Lower leg skin (tissue), 3 donors: ENCODE measurements at regions not wholly inside any gene's neighbourhood (a gene's known extent, or its start where the extent isn't known, plus 50 kb on each side); places are given as distances from the start of the nearest gene placed in this dataset.

ENCODE experiments used
- CTCF ChIP-seq, 3 donors: fragments of 450-650 bp; IDR thresholded peaks; one replicate each; pipeline ENCODE4 v1.5.1; 2016; ENCODE audit warnings: antibody characterized with exemption in 3 of 3, mild to moderate bottlenecking in 3 of 3, moderate library complexity in 2 of 3
- POLR2A ChIP-seq, 2 donors: fragments of 450-650 bp; IDR thresholded peaks; one replicate each; pipeline ENCODE4 v1.6.1; 2016 to 2017; ENCODE audit warnings: antibody characterized with exemption in 2 of 2, mild to moderate bottlenecking in 1 of 2, moderate library complexity in 1 of 2

DNA sequence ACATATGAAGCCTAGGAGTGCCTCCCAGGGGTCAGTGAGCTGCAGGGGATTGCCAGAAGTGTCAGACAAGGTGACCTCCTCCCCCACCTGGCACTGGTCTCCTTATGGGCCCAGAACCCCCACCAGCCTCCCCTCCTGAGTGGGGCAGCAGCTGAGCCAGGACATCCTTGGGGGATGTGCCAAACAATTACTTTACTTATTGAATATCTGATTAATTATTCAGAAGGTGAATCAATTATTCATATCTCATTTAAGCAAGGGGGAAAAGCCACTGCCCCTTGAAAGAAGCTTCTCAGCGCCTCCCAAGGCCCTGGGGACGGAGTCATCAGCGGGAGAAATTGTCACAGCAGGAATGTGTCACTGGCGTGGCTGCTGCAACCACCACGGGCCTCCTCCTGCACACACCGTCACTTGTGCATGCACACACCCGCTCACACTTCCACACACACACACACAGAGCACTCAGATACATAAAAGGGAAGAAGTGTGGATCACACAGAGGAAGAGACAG is 123.4 kb upstream of the MAFB start:
- TF ChIP-seq CTCF (IDR thresholded peaks at IDR 0.05), result no peak
- no peak for TF ChIP-seq POLR2A (IDR thresholded peaks at IDR 0.05)
